H1 (cell line): ENCODE measurements at regions not wholly inside any gene's neighbourhood (a gene's known extent, or its start where the extent isn't known, plus 50 kb on each side); places are given as distances from the start of the nearest gene placed in this dataset.

ENCODE experiments used
- CTCF ChIA-PET: fragments of 300-600 bp; sonication (Branson Sonifier 250); formaldehyde crosslinking; loops from one replicate; lab custom pipeline; 2021; ENCODE audit not compliant: partially characterized antibody; lab: Charles Lee
- POLR2A ChIA-PET: fragments of 300-600 bp; sonication (Branson Sonifier 250); formaldehyde crosslinking; loops from one replicate; lab custom pipeline; 2021; ENCODE audit warnings: inconsistent platforms; ENCODE audit not compliant: partially characterized antibody; lab: Charles Lee
- DNase-seq, 2 experiments: peaks; one replicate each; pipeline versions ENCODE4 v3.0.0 to v3.0.0-alpha.2; 2010 to 2022; ENCODE audit warnings: low spot score in 2 of 2, low read depth in 1 of 2, mixed read lengths in 1 of 2
- FAIRE-seq: peaks from 2 replicates; lab custom pipeline; 2011; peaks lifted over from hg19 to GRCh38; lab: Jason Lieb, UNC
- H2AFZ ChIP-seq: 2 replicates; pipeline ENCODE4 v1.8.1; 2012; ENCODE audit warnings: low read length, inconsistent platforms
- H2AK5ac ChIP-seq: 2 replicates; pipeline ENCODE4 v1.6.1; 2013; ENCODE audit warnings: low read depth, low read length
- H2BK120ac ChIP-seq: replicated peaks from 2 replicates; pipeline ENCODE3; 2013; ENCODE audit warnings: low read depth, low read length, inconsistent platforms
- H2BK12ac ChIP-seq: 2 replicates; pipeline ENCODE4 v1.6.1; 2013; ENCODE audit warnings: low read depth, low read length
- H2BK15ac ChIP-seq: 2 replicates; pipeline ENCODE4 v1.6.1; 2013; ENCODE audit warnings: low read length
- H2BK20ac ChIP-seq: 2 replicates; pipeline ENCODE4 v1.6.1; 2013; ENCODE audit warnings: low read length
- H2BK5ac ChIP-seq: 2 replicates; pipeline ENCODE4 v1.6.1; 2013; ENCODE audit warnings: low read depth, low read length
- H3K14ac ChIP-seq: 2 replicates; pipeline ENCODE4 v1.6.1; 2013; ENCODE audit warnings: inconsistent platforms; ENCODE audit not compliant: insufficient read length
- H3K18ac ChIP-seq: 2 replicates; pipeline ENCODE4 v1.6.1; 2013; ENCODE audit warnings: low read length; ENCODE audit errors: extremely low read depth
- H3K23ac ChIP-seq: 2 replicates; pipeline ENCODE4 v1.6.1; 2013; ENCODE audit warnings: inconsistent platforms; ENCODE audit not compliant: insufficient read length
- H3K23me2 ChIP-seq: 2 replicates; pipeline ENCODE4 v1.6.1; 2013; ENCODE audit warnings: low read depth, low read length
- H3K27ac ChIP-seq: 2 replicates; pipeline ENCODE4 v1.6.1; 2011; ENCODE audit warnings: low read depth, low read length, inconsistent platforms
- H3K27me3 ChIP-seq, 4 experiments: replicated peaks in 1 of 4; 1 replicate in 1 of 4; 2 replicates in 3 of 4; pipeline versions ENCODE4 v1.6.1 to v1.8.1; 2011 to 2013; ENCODE audit warnings: low read length in 3 of 4, mild to moderate bottlenecking in 3 of 4, inconsistent platforms in 2 of 4, mixed read lengths in 2 of 4, moderate library complexity in 1 of 4; ENCODE audit not compliant: control insufficient read depth in 3 of 4, insufficient read depth in 3 of 4; ENCODE audit errors: extremely low read depth in 1 of 4
- H3K36me3 ChIP-seq, 4 experiments: 2 replicates each; pipeline versions ENCODE4 v1.6.1 to v1.8.1; 2011 to 2013; ENCODE audit warnings: mild to moderate bottlenecking in 4 of 4, low read length in 3 of 4, moderate library complexity in 2 of 4, control low read depth in 1 of 4, inconsistent platforms in 1 of 4; ENCODE audit not compliant: insufficient read depth in 4 of 4, control insufficient read depth in 2 of 4
- H3K4ac ChIP-seq: replicated peaks from 2 replicates; pipeline ENCODE3; 2013; ENCODE audit warnings: low read length, low read depth, mixed read lengths, inconsistent platforms; ENCODE audit not compliant: insufficient read length
- H3K4me1 ChIP-seq, 4 experiments: replicated peaks in 1 of 4; 1 replicate in 1 of 4; 2 replicates in 3 of 4; pipeline versions ENCODE4 v1.6.1 to v1.8.1; 2011 to 2013; ENCODE audit warnings: low read length in 3 of 4, inconsistent platforms in 2 of 4, mixed read lengths in 1 of 4; ENCODE audit not compliant: insufficient read depth in 4 of 4, control insufficient read depth in 3 of 4
- H3K4me2 ChIP-seq, 2 experiments: 2 replicates each; pipeline versions ENCODE4 v1.6.1 to v1.8.1; 2011 to 2013; ENCODE audit warnings: low read depth in 2 of 2, low read length in 2 of 2, control low read depth in 1 of 2, inconsistent platforms in 1 of 2, mild to moderate bottlenecking in 1 of 2; ENCODE audit not compliant: insufficient read depth in 1 of 2
- H3K4me3 ChIP-seq, 4 experiments: fragments of 200-600, 300-600 bp in 1 of 4; sonication (generic), shearing (Covaris generic), sonication (Bioruptor Twin) in 1 of 4; 2 replicates each; pipeline versions ENCODE4 v1.5.1 to v1.8.1; 2011 to 2016; ENCODE audit warnings: low read length in 4 of 4, low read depth in 3 of 4, control low read depth in 2 of 4, inconsistent platforms in 2 of 4, mild to moderate bottlenecking in 2 of 4, mixed read lengths in 1 of 4, moderate library complexity in 1 of 4; ENCODE audit not compliant: insufficient read depth in 2 of 4; ENCODE audit errors: extremely low read depth in 1 of 4
- H3K56ac ChIP-seq: replicated peaks from 2 replicates; pipeline ENCODE3; 2013; ENCODE audit warnings: low read depth, mild to moderate bottlenecking, mixed read lengths, low read length, inconsistent platforms; ENCODE audit not compliant: insufficient read length
- H3K79me1 ChIP-seq: 2 replicates; pipeline ENCODE4 v1.6.1; 2013; ENCODE audit warnings: low read depth, low read length, control low read depth
- H3K79me2 ChIP-seq, 2 experiments: 2 replicates each; pipeline versions ENCODE4 v1.6.1 to v1.8.1; 2012 to 2013; ENCODE audit warnings: low read length in 2 of 2, mild to moderate bottlenecking in 2 of 2, inconsistent platforms in 1 of 2; ENCODE audit not compliant: insufficient read depth in 2 of 2, control insufficient read depth in 1 of 2
- H3K9ac ChIP-seq, 4 experiments: replicated peaks in 1 of 4; 1 replicate in 1 of 4; 2 replicates in 3 of 4; pipeline versions ENCODE4 v1.6.1 to v1.8.1; 2011 to 2013; ENCODE audit warnings: low read depth in 3 of 4, low read length in 3 of 4, control low read depth in 2 of 4, mild to moderate bottlenecking in 2 of 4, moderate library complexity in 2 of 4, inconsistent platforms in 1 of 4; ENCODE audit errors: extremely low read depth in 1 of 4
- H3K9me3 ChIP-seq, 2 experiments: 2 replicates each; pipeline versions ENCODE4 v1.6.1 to v1.8.1; 2012 to 2013; ENCODE audit warnings: mild to moderate bottlenecking in 2 of 2, moderate library complexity in 2 of 2, control low read depth in 1 of 2, inconsistent platforms in 1 of 2, low read depth in 1 of 2, low read length in 1 of 2, mixed read lengths in 1 of 2; ENCODE audit not compliant: insufficient read depth in 2 of 2
- H4K20me1 ChIP-seq, 2 experiments: replicated peaks in 1 of 2; 2 replicates each; pipeline versions ENCODE3 to v1.8.1; 2011 to 2013; ENCODE audit warnings: inconsistent platforms in 2 of 2, low read length in 2 of 2, mild to moderate bottlenecking in 1 of 2; ENCODE audit not compliant: insufficient read depth in 2 of 2, control insufficient read depth in 1 of 2
- H4K5ac ChIP-seq: 2 replicates; pipeline ENCODE4 v1.6.1; 2013; ENCODE audit warnings: low read length, low read depth, mixed read lengths, inconsistent platforms; ENCODE audit not compliant: insufficient read length
- H4K8ac ChIP-seq: 2 replicates; pipeline ENCODE4 v1.8.0; 2013; ENCODE audit warnings: mild to moderate bottlenecking, moderate library complexity, low read length, inconsistent platforms; ENCODE audit not compliant: insufficient read depth; ENCODE audit errors: extremely low read depth
- H4K91ac ChIP-seq: replicated peaks from 2 replicates; pipeline ENCODE3; 2013; ENCODE audit warnings: low read length, mixed read lengths, inconsistent platforms; ENCODE audit not compliant: insufficient read length
- JUND ChIP-seq: IDR thresholded peaks from 2 replicates; pipeline ENCODE4 v1.6.1; 2011; ENCODE audit warnings: mild to moderate bottlenecking, improper control_type of control experiment, low read length
- POLR2AphosphoS5 ChIP-seq: IDR thresholded peaks from 2 replicates; pipeline ENCODE4 v1.6.1; 2011; ENCODE audit warnings: low read depth, low read length
- POU5F1 ChIP-seq: IDR thresholded peaks from 2 replicates; pipeline ENCODE4 v1.6.1; 2011; ENCODE audit warnings: low read depth, mild to moderate bottlenecking, low read length, moderate library complexity
- RNF2 ChIP-seq: fragments of 200-900, 300-1000 bp; sonication (generic); IDR thresholded peaks from 2 replicates; pipeline ENCODE4 v1.7.1; 2016; ENCODE audit warnings: borderline replicate concordance, low read depth, mild to moderate bottlenecking, antibody characterized with exemption, low read length; ENCODE audit not compliant: poor library complexity, severe bottlenecking; ENCODE audit errors: missing control alignments
- RXRA ChIP-seq: IDR thresholded peaks from 2 replicates; pipeline ENCODE4 v1.6.1; 2011; ENCODE audit warnings: low read depth, mild to moderate bottlenecking, low read length, moderate library complexity; ENCODE audit not compliant: insufficient read depth
- TEAD4 ChIP-seq: IDR thresholded peaks from 2 replicates; pipeline ENCODE4 v1.6.1; 2012; ENCODE audit warnings: low read depth, low read length, inconsistent platforms, mixed read lengths
- WGBS, 2 experiments: shearing (Covaris generic) in 1 of 2; methylation state at CpG; one replicate each; pipeline versions ENCODE4 v1.1.6 to v1.1.7; 2013 to 2015; ENCODE audit warnings: low lambda C conversion rate in 2 of 2, mixed read lengths in 2 of 2, inconsistent platforms in 1 of 2, low coverage in 1 of 2, missing lambda C conversion rate in 1 of 2; ENCODE audit not compliant: insufficient replicate concordance in 2 of 2, insufficient coverage in 1 of 2, insufficient read length in 1 of 2; ENCODE audit errors: extremely low coverage in 1 of 2, missing lambda C conversion rate in 1 of 2; 5-methylcytosine and 5-hydroxymethylcytosine counted together

- H2BK15ac ChIP-seq, result no peak overlapping the region
- H3K27ac ChIP-seq, result no peak overlapping the region
- H2BK12ac ChIP-seq, result no peak overlapping the region
- no peaks in the 10 kb centered on the region for H3K79me1 ChIP-seq
- WGBS, 2 experiments, result 86% methylated on average over 2 of the region's 2 CpGs; no CpG with 5 or more reads in 1 of the 2 experiments
- H3K9me3 ChIP-seq, result no peaks in the 10 kb centered on the region
- H3K36me3 ChIP-seq, result no peaks in the 10 kb centered on the region
- H2AK5ac ChIP-seq, result no peak overlapping the region
- no peaks in the 10 kb centered on the region for H3K4me1 ChIP-seq
- H3K9ac ChIP-seq, result no peak overlapping the region
- no peak overlapping the region for H2BK5ac ChIP-seq
- H3K4ac ChIP-seq, result no peak overlapping the region
- H4K5ac ChIP-seq, result no peak overlapping the region
- no peaks in the 10 kb centered on the region for H3K79me2 ChIP-seq
- no peak overlapping the region for H2AFZ ChIP-seq
- H3K56ac ChIP-seq, result no peak overlapping the region
- no peaks in the 10 kb centered on the region for H4K20me1 ChIP-seq
- ChIA-PET CTCF (interaction anchor here (1.4 kb wide), 1 partner anchor 46 kb away, joined by 4 read pairs; no protein-coding TSS in a partner anchor), POLR2A (no interaction called here)
- H2BK120ac ChIP-seq, result no peak overlapping the region
- H4K91ac ChIP-seq, result no peak overlapping the region
- no peaks in the 10 kb centered on the region for H3K27me3 ChIP-seq
- H3K4me2 ChIP-seq, result no peak overlapping the region
- no peaks in the 10 kb centered on the region for H3K23me2 ChIP-seq
- H4K8ac ChIP-seq, result no peak overlapping the region
- no peak overlapping the region for H3K18ac ChIP-seq
- H3K4me3 ChIP-seq, result no peak overlapping the region
- no peak overlapping the region for H3K23ac ChIP-seq
- DNase-seq (no peak), FAIRE-seq (no peak)
- no peak overlapping the region for H2BK20ac ChIP-seq
- no peak overlapping the region for H3K14ac ChIP-seq
- TF ChIP-seq RXRA, result no peak
- no peak for TF ChIP-seq POU5F1
- no peak for TF ChIP-seq TEAD4
- no peak for TF ChIP-seq POLR2AphosphoS5
- no peak for TF ChIP-seq RNF2
- no peak for TF ChIP-seq JUND
Measured at GRCh38 chr5:106408570-106408969, 1262.2 kb downstream of the EFNA5 start.
